AG09319 (cell line): ENCODE measurements at regions not wholly inside any gene's neighbourhood (a gene's known extent, or its start where the extent isn't known, plus 50 kb on each side); places are given as distances from the start of the nearest gene placed in this dataset.
"Not testable (repeated sequence)": the region's sequence is repeated elsewhere in the genome, so short reads cannot be mapped to it uniquely, and the experiment has no call there.

ENCODE experiments used
- DNase-seq: peaks from one replicate; pipeline ENCODE4 v3.0.0-alpha.2; 2010; ENCODE audit warnings: low read depth; ENCODE audit errors: extremely low read depth
- TF ChIP-seq, protein P1 (sequence below): IDR thresholded peaks from 2 replicates; pipeline ENCODE4 v1.5.1; 2011; ENCODE audit warnings: low read depth, mild to moderate bottlenecking, inconsistent platforms, low read length, moderate library complexity

DNA sequence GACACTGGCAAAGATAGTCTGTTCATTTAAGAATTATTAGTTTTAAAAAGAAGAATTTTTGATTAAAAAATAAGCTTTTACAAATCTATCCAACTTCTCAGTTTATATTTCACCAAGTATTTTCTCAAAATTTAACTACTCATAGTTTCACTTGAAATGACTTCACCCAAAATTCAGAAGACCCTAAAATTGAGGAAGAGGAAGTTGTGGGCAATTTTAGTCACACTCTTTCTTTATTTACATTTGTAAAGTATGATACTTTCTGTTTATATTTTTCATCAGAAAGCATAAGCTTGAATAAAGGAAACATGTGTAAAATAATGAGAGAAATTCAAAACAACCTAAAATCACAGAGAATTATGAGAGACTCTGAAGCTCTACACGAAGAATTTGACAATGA lies 278.8 kb upstream of the MEIS1 start:
- DNase-seq, result no peak
- TF ChIP-seq, protein P1, sequence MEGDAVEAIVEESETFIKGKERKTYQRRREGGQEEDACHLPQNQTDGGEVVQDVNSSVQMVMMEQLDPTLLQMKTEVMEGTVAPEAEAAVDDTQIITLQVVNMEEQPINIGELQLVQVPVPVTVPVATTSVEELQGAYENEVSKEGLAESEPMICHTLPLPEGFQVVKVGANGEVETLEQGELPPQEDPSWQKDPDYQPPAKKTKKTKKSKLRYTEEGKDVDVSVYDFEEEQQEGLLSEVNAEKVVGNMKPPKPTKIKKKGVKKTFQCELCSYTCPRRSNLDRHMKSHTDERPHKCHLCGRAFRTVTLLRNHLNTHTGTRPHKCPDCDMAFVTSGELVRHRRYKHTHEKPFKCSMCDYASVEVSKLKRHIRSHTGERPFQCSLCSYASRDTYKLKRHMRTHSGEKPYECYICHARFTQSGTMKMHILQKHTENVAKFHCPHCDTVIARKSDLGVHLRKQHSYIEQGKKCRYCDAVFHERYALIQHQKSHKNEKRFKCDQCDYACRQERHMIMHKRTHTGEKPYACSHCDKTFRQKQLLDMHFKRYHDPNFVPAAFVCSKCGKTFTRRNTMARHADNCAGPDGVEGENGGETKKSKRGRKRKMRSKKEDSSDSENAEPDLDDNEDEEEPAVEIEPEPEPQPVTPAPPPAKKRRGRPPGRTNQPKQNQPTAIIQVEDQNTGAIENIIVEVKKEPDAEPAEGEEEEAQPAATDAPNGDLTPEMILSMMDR, result no peak

DNA sequence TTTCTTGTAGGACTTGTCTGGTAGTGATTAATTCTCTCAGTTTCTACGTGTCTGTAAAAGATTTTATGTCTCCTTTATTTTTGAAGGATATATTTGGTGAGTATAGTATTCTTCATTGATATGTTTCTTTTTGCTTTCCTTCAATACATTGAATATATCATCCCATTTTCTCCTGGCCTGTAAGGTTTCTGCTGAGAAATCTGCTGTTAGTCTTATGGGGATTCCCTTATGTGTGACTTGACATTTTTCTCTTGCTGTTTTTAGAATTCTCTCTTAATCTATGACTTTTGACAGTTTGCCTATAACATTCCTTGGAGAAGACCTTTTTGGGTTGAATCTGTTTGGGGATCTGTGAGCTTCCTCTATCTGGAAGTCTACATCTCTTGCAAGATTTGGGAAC lies 281.0 kb upstream of the MEIS1 start:
- TF ChIP-seq, protein P1, result no peak
- DNase-seq, result no peak

DNA sequence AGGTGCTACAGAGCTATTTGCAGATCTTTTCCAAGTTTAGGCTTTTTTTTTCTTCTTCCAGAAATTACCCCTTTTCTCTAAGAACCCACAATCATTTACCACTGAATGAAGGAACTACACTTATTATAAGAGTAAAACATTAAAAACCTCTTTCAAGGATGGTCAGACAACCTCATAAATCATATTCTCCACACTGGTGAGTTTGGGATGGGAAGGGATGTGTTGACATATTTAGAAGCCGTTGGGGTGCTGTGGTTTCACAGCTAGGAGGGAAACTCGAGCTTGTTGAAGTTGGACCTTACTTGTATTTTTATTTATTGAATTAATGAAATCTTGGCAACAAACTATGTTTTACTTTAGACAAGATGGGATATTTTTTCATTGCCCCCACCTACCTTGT lies 289.4 kb upstream of the MEIS1 start:
- TF ChIP-seq, protein P1, result no peak
- no peak for DNase-seq

DNA sequence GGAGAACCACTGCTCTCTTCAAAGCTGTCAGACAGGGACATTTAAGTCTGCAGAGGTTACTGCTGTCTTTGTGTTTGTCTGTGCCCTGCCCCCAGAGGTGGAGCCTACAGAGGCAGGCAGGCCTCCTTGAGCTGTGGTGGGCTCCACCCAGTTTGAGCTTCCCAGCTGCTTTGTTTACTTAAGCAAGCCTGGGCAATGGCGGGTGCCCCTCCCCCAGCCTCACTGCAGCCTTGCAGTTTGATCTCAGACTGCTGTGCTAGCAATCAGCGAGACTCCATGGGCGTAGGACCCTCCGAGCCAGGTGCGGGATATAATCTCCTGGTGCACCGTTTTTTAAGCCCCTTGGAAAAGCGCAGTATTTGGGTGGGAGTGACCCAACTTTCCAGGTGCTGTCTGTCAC lies 290.6 kb upstream of the MEIS1 start:
- not testable (repeated sequence) for DNase-seq

DNA sequence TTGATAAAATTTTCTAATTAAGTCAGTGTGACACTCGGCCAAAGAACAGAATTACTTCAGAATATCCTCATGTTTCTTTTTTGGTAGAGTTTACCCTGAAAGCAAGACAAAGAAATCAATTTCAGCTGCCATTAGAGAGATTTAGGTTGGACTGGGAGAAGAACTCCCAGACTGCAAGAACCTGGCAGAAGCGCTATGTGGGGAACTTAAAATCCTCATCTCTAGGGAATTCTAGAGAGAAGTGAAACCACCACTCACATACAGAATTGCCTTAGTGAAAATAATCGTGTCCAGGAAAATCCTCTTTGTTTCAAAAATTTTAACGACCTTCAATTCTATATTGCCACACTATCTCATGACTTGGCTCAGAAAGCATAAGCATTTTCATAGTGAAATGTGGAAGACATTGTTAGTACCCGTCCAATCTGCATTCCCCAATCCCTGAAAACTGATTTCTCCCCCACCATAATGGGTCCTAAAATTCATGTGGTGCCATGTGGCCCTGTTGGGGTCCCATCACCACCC lies 297.3 kb upstream of the MEIS1 start:
- no peak for DNase-seq
- TF ChIP-seq, protein P1, result no peak

DNA sequence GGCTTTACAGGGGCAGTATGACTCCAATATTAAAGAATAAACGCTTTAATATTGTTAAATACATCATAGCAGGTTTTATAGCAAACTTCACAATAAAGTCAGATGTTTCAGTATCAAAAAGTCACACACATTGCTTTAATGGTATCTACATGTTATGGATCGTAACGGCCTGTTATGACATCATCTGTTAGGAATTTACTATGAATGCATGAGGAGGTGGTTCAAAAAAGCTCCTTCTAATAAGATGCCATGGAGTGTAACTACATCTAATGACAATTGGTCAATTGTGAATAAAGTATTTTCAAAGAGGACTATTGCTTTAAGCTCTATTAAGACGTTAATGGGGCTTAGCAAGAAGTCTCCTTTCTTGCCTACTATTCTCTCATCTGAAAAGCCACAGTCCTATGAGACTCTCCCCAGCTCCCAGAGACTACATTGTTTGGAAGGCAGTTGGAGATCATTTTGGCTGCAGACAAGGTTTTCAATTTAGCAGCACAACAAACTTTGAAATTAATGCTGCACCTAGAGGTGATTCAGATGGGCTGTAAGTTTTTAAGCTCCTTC lies 300.7 kb upstream of the MEIS1 start:
- TF ChIP-seq, protein P1, result no peak
- no peak for DNase-seq

DNA sequence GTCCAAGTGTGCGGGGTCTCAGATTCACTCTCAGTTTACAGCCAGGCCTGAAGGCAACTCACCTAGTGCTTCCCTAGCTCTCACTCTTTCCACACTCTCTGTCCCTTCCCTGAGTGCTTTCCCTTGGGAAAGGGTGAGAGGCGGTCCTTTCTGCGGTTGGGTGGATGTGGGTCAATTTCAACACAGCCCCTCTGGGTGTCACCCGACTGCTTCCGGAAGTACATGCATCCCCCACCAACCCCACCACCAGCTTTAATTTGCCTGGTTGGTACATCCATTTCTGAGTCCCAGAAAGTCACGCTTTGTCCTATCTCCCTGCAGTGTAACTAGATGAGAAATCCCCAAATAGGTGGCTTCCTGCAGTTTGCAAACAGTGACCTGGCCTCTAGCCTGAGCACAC lies 307.3 kb upstream of the MEIS1 start:
- DNase-seq, result no peak
- TF ChIP-seq, protein P1, result no peak

DNA sequence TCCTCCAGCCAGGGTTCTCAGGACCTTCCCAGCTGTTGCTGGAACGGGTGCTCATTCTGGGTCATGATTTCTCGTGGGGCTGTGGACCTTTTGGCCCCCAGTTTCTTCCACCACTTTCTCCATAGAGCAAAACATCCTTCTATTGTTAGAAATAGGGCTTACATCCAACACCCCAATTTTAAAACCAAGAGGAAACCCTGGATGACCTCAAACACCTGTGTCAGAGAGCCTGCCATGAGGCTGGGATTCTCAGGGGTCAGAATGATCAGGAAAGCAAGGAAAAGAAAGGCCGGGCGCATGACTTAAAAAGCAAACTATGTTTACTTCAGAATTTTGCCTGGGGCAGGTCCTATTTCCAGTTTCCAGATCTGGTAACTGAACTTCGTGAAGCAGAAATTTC lies 307.9 kb upstream of the MEIS1 start:
- no peak for DNase-seq
- TF ChIP-seq, protein P1, result no peak
